BE2C (cell line): ENCODE measurements at regions not wholly inside any gene's neighbourhood (a gene's known extent, or its start where the extent isn't known, plus 50 kb on each side); places are given as distances from the start of the nearest gene placed in this dataset.

Experiments used
- DNase-seq: peaks from one replicate; pipeline ENCODE4 v3.0.0-alpha.2; 2020
- H3K27me3 ChIP-seq: fragments of 250-450 bp; sonication (Bioruptor Pico); 2 replicates; pipeline ENCODE4 v1.5.1; 2020; ENCODE audit warnings: mild to moderate bottlenecking
- H3K36me3 ChIP-seq: fragments of 250-450 bp; sonication (Bioruptor Pico); 2 replicates; pipeline ENCODE4 v1.5.1; 2020; ENCODE audit warnings: mild to moderate bottlenecking
- H3K4me1 ChIP-seq: fragments of 250-450 bp; sonication (Bioruptor Pico); 2 replicates; pipeline ENCODE4 v1.5.1; 2020
- H3K4me3 ChIP-seq: 2 replicates; pipeline ENCODE4 v1.5.1; 2011; ENCODE audit warnings: low read depth, low read length
- H3K9me3 ChIP-seq: fragments of 250-450 bp; sonication (Bioruptor Pico); 2 replicates; pipeline ENCODE4 v1.5.1; 2020
- TF ChIP-seq, protein P1 (sequence below): IDR thresholded peaks from 2 replicates; pipeline ENCODE4 v1.5.1; 2012; ENCODE audit warnings: mild to moderate bottlenecking, low read depth, low read length

- H3K4me1 ChIP-seq: peaks cover 16% of the 10 kb centered on the region
- H3K36me3 ChIP-seq: no peaks in the 10 kb centered on the region
- no peak overlapping the region for H3K4me3 ChIP-seq
- H3K27me3 ChIP-seq: no peaks in the 10 kb centered on the region
- TF ChIP-seq, protein P1, sequence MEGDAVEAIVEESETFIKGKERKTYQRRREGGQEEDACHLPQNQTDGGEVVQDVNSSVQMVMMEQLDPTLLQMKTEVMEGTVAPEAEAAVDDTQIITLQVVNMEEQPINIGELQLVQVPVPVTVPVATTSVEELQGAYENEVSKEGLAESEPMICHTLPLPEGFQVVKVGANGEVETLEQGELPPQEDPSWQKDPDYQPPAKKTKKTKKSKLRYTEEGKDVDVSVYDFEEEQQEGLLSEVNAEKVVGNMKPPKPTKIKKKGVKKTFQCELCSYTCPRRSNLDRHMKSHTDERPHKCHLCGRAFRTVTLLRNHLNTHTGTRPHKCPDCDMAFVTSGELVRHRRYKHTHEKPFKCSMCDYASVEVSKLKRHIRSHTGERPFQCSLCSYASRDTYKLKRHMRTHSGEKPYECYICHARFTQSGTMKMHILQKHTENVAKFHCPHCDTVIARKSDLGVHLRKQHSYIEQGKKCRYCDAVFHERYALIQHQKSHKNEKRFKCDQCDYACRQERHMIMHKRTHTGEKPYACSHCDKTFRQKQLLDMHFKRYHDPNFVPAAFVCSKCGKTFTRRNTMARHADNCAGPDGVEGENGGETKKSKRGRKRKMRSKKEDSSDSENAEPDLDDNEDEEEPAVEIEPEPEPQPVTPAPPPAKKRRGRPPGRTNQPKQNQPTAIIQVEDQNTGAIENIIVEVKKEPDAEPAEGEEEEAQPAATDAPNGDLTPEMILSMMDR: no peak
- DNase-seq: no peak
- no peaks in the 10 kb centered on the region for H3K9me3 ChIP-seq
Observed at GRCh38 chr6:169985121-169986015, 233.9 kb downstream of the ERMARD start.

- Histone ChIP-seq H3K27me3 (no peaks in the 10 kb centered on the region), H3K4me1 (peaks cover 16% of the 10 kb centered on the region), H3K4me3 (0 out of 2 replicates have a peak overlapping the region, but pooled peaks have one; percentile 14), H3K36me3 (no peaks in the 10 kb centered on the region), H3K9me3 (no peaks in the 10 kb centered on the region)
- TF ChIP-seq, protein P1: no peak
- peak; percentile 90 for DNase-seq
Observed at GRCh38 chr6:169984181-169985120, 233.0 kb downstream of the ERMARD start.

GRCh38 chr6:169983651-169984050, 232.2 kb downstream of the ERMARD start:
- H3K4me1 ChIP-seq: peaks cover 16% of the 10 kb centered on the region
- TF ChIP-seq, protein P1: no peak
- H3K36me3 ChIP-seq: no peaks in the 10 kb centered on the region

DNA sequence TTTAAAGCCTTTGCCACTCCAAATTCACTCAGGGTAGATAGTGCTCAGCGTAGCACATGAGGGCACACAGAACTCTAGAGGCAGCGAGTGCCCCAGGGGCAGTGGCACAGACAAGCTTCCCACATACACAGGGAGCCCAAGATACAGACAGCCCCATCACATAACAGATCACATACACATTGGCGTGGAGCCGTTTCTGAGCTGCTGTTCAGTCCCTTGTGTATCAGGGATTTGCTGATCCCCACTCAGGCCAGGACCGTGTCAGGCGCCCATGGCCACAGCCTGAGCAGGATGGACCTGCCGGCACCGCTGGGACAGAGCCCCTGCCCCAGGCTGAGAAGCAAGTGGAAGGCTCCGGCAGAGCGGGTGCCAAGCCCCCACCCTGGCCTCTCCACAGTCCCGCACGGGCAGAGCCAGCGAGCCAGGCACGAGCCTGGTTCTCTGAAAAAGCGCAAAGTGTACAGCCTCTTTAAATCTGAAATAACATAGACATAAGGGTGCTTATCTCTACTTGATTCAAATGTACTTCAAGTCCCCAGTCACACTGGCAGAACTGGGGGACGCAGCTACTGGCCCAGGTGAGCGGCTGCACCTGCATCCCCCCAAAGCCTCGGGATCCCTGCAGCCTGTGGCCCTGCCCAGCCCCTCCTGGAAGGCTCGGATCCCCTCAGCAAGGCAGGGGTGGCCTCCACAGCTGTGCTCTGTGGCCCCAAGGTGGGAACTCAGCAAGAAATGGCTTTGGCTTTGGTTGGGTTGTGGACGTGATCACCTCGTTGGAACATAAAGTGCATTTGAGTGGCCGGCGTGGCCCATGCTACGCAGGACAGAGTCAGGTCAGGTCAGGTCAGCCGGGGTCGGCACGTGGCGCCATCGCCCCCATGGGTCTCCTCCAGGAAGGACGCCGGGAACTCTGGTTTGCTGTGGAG, 231.3 kb downstream of the ERMARD start:
- H3K9me3 ChIP-seq: no peaks in the 10 kb centered on the region
- DNase-seq: no peak
- TF ChIP-seq, protein P1: no peak
- no peak overlapping the region for H3K4me3 ChIP-seq
- no peaks in the 10 kb centered on the region for H3K36me3 ChIP-seq
- H3K27me3 ChIP-seq: no peaks in the 10 kb centered on the region
- peaks cover 16% of the 10 kb centered on the region for H3K4me1 ChIP-seq

More at GRCh38 chr6:169983651-169984050, 232.2 kb downstream of the ERMARD start:
- no peaks in the 10 kb centered on the region for H3K27me3 ChIP-seq
- H3K9me3 ChIP-seq: no peaks in the 10 kb centered on the region
- DNase-seq: no peak
- no peak overlapping the region for H3K4me3 ChIP-seq

DNA sequence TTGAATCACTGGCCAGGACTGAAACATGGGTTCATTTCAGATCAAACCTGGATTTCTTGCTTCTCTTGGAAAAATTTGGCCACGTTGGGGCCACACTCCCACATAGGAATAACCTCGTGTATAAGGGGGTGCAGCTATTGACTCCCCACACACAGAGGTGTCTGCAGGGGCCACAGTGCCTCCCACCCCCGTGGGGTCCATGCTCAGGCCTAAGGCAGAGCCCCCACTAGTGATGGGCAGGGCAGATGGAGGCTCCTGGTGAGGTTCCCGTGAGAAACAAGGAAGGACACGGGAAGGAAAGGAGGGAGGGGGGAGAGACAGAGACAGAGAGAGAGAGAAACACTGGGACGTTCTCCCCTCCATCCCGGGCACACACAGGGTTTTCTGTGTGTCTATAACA, 230.5 kb downstream of the ERMARD start:
- Histone ChIP-seq H3K4me1 (peaks cover 16% of the 10 kb centered on the region), H3K4me3 (no peak overlapping the region), H3K27me3 (no peaks in the 10 kb centered on the region), H3K9me3 (no peaks in the 10 kb centered on the region), H3K36me3 (no peaks in the 10 kb centered on the region)
- no peak for DNase-seq
- TF ChIP-seq, protein P1: no peak
